ENCODE measurements at regions not wholly inside any gene's neighbourhood (a gene's known extent, or its start where the extent isn't known, plus 50 kb on each side); places are given as distances from the start of the nearest gene placed in this dataset.

- H3K27me3 ChIP-seq (replicated peaks; ENCODE audit: insufficient read depth), result no peaks in the 10 kb centered on the region
- H3K27ac ChIP-seq, result no peak overlapping the region
- DNase-seq (ENCODE audit: low spot score) (no peak), ATAC-seq (ENCODE audit: insufficient number of reproducible peaks, low FRiP score, low read depth) (no peak)
- H3K36me3 ChIP-seq, result no peaks in the 10 kb centered on the region
- H3K4me1 ChIP-seq (ENCODE audit: control insufficient read depth in 1 of 2, low read depth in 2 of 2), result no peaks in the 10 kb centered on the region
- no peaks in the 10 kb centered on the region for H3K9me3 ChIP-seq
- H3K4me3 ChIP-seq, result no peak overlapping the region
- TF ChIP-seq CTCF (IDR thresholded peaks at IDR 0.05), result no peak
Measured at GRCh38 chr12:89122852-89123251, 229.4 kb downstream of the DUSP6 start.

GRCh38 chr12:89117448-89118034 lies 234.8 kb downstream of the DUSP6 start:
- H3K36me3 ChIP-seq, result no peaks in the 10 kb centered on the region
- no peaks in the 10 kb centered on the region for H3K27me3 ChIP-seq (replicated peaks; ENCODE audit: insufficient read depth)
- TF ChIP-seq CTCF (IDR thresholded peaks at IDR 0.05), result no peak
- no peaks in the 10 kb centered on the region for H3K4me1 ChIP-seq (ENCODE audit: control insufficient read depth in 1 of 2, low read depth in 2 of 2)
- ATAC-seq (ENCODE audit: insufficient number of reproducible peaks, low FRiP score, low read depth), result no peak
- no peak overlapping the region for H3K27ac ChIP-seq
- DNase-seq (ENCODE audit: low spot score), result no peak
- no peaks in the 10 kb centered on the region for H3K9me3 ChIP-seq
- H3K4me3 ChIP-seq, result no peak overlapping the region

- no peak for DNase-seq (ENCODE audit: low spot score)
- no peak overlapping the region for H3K27ac ChIP-seq
- H3K36me3 ChIP-seq, result no peaks in the 10 kb centered on the region
- ATAC-seq (ENCODE audit: insufficient number of reproducible peaks, low FRiP score, low read depth), result no peak
- H3K4me3 ChIP-seq, result no peak overlapping the region
- H3K4me1 ChIP-seq (ENCODE audit: control insufficient read depth in 1 of 2, low read depth in 2 of 2), result no peaks in the 10 kb centered on the region
- TF ChIP-seq CTCF (IDR thresholded peaks at IDR 0.05), result no peak
- no peaks in the 10 kb centered on the region for H3K27me3 ChIP-seq (replicated peaks; ENCODE audit: insufficient read depth)
- H3K9me3 ChIP-seq, result no peaks in the 10 kb centered on the region
Measured at GRCh38 chr12:89111964-89112363, 240.3 kb downstream of the DUSP6 start.

GRCh38 chr12:89108265-89108664 lies 244.0 kb downstream of the DUSP6 start:
- TF ChIP-seq CTCF (IDR thresholded peaks at IDR 0.05), result no peak
- Histone ChIP-seq H3K27me3 (replicated peaks; ENCODE audit: insufficient read depth) (no peaks in the 10 kb centered on the region), H3K4me1 (ENCODE audit: control insufficient read depth in 1 of 2, low read depth in 2 of 2) (no peaks in the 10 kb centered on the region), H3K27ac (no peak overlapping the region), H3K4me3 (no peak overlapping the region), H3K36me3 (no peaks in the 10 kb centered on the region), H3K9me3 (no peaks in the 10 kb centered on the region)
- ATAC-seq (ENCODE audit: insufficient number of reproducible peaks, low FRiP score, low read depth), result no peak
- DNase-seq (ENCODE audit: low spot score), result no peak

GRCh38 chr12:89106950-89107349 lies 245.4 kb downstream of the DUSP6 start:
- no peaks in the 10 kb centered on the region for H3K9me3 ChIP-seq
- no peak for TF ChIP-seq CTCF (IDR thresholded peaks at IDR 0.05)
- no peak overlapping the region for H3K4me3 ChIP-seq
- no peak for ATAC-seq (ENCODE audit: insufficient number of reproducible peaks, low FRiP score, low read depth)
- H3K4me1 ChIP-seq (ENCODE audit: control insufficient read depth in 1 of 2, low read depth in 2 of 2), result no peaks in the 10 kb centered on the region
- H3K27me3 ChIP-seq (replicated peaks; ENCODE audit: insufficient read depth), result no peaks in the 10 kb centered on the region
- no peaks in the 10 kb centered on the region for H3K36me3 ChIP-seq
- DNase-seq (ENCODE audit: low spot score), result no peak
- no peak overlapping the region for H3K27ac ChIP-seq

Measured in thoracic aorta (tissue), 2 donors.